IPS-NIHi11 (cell line): ENCODE measurements at regions not wholly inside any gene's neighbourhood (a gene's known extent, or its start where the extent isn't known, plus 50 kb on each side); places are given as distances from the start of the nearest gene placed in this dataset.

Experiments
- DNase-seq: peaks from one replicate; pipeline ENCODE4 v3.0.0; 2012; ENCODE audit warnings: mixed read lengths, low spot score

DNA sequence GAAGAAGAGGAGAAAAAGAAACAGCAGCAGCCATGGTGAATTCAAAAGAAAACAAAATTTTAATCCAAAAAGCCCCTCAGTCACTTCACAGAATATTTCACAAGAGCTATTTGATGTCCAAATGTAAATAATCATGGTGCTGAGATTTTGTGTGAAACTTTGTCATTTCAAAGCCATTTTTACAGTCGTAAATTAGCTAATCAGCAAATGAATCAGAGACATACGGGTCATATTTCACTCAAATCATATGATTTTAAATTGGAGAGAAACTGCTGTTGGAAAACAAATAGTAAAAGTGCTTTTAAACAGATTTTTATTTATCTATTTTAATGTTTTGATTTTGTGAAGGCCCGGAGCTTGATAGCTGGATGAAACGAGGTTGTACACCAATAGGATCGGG lies 101.4 kb upstream of the SMIM23 start:
- DNase-seq = no peak

GRCh38 chr5:171688696-171689495 lies 96.7 kb upstream of the SMIM23 start:
- no peak for DNase-seq

DNA sequence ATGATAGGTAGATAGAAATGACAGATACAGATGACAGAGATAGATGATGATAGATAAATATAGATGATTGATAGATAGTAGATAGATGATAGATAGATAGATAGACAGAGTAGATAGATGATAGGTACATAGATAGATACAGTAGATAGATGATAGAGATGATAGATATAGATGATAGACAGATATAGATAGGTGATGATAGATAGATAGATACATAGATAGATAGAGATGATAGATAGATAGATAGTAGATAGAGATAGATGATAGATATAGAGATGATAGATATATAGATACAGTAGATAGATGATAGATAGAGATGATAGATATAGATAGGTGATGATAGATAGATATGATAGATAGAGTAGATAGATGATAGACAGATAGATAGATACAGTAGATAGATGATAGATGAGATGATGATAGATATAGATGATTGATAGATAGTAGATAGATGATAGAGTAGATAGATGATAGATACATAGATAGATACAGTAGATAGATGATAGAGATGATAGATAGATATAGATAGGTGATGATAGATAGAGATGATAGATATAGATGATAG lies 95.7 kb upstream of the SMIM23 start:
- no peak for DNase-seq

GRCh38 chr5:171692107-171692506 lies 93.5 kb upstream of the SMIM23 start:
- no peak for DNase-seq

- no peak for DNase-seq
These were observed 92.7 kb upstream of the SMIM23 start for GRCh38 chr5:171692936-171693335.

DNA sequence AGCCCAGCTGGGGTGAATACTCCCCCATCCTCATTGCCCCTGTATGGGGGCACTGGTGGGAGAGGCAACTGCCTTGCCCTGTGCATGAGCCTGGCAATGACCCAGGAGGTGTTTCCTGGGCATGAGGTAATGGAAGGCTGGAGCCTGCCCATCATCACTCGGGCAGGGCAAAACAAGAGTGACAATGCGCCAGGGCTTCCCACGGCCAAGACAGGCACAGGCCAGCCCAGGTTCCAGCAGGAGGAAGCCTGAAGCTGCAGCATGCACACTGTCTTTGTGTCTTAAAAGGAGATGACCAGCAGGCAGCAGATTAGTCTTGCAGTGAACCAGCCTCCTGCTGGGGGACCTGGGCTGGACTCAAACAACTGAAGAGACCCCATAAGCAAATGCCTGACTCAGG lies 92.2 kb upstream of the SMIM23 start:
- no peak for DNase-seq

GRCh38 chr5:171695804-171696203 lies 89.8 kb upstream of the SMIM23 start:
- no peak for DNase-seq

DNA sequence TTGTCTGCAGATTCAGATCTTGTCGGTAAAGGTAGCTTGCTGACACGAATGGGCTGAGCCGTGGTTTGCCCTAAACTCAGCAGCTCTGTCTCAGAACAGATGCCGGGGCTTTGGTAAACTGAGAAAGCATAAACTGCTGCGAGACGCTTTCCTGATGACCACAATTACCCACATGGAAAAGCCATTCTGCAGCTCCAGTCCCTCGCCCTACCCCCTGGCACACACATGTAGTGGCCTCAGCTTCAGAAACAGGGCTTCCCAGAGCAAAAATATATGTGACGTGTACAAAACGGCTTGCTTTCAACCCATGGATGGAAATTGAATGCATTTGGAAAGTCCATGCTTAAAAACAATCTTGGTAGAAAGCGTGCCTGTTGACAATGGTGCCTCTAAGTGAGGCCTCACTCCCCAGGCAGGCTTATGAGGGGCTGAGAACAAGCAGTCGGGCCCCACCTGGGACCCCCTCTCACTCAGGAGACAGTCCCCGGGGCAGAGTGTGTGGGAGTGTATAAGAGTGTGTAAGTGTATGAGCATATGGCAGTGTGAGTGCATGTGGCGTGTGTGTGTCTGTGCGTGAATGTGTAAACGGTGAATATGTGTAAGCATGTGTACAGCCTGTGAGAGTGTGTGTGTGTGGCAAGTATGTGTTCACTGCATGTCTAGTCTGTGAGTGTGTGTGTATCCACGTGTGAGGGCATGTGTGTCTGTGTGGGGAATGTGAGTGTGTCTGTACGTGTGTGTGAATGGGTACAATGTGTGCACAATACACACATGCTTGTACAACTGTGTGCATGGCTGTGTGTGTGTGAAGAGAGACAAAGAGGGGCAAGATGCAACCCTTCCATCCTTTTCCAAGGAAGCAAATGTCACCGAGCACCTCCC lies 88.2 kb upstream of the SMIM23 start:
- no peak for DNase-seq

DNA sequence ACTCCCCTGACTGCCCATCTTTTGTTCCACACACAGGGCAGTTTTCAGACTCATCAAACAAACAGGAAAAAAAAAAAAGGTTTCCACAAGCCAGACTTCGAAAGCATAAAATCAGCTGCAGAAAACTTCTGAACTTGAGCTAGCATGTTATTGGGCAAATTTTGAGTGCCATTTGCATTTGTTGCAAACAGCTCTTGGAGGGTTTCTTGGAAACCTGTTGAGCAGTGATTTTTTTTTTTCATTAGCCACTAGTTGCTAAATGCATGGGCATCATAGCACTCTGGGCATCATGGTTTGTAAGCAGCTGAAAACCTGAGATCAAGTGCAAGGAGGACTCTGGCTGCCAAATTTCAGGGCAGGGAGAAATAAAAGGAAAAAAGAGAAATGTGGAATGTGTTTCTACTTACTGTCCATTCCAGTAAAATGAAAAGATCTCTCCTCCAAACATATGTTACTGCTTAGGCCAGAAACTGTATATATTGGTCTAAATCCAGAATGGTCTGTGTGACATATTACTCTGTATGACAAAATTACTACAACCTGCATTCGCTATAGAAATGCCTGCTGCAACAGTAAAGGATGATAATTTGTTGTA lies 85.2 kb upstream of the SMIM23 start:
- DNase-seq = no peak

DNA sequence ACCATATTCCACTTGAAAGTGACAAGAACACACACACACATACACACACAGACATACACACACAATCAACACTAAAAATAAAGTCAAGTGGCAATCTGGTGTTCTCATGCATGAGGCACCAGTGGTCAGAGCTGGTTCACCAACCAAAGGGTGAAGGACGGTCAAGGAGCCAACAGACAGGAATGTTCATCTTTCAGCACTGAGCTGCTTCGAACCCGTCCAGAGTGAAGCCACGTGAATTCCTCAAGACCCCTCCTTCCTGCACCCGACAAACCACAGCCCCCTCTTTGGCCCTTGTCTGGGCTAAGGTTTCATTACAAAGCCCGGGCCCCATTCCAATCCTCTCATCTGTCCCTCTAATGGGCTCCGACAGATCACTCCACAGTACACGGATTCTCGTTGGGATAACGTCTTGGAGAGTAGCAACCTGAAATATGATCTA lies 84.5 kb upstream of the SMIM23 start:
- no peak for DNase-seq

DNA sequence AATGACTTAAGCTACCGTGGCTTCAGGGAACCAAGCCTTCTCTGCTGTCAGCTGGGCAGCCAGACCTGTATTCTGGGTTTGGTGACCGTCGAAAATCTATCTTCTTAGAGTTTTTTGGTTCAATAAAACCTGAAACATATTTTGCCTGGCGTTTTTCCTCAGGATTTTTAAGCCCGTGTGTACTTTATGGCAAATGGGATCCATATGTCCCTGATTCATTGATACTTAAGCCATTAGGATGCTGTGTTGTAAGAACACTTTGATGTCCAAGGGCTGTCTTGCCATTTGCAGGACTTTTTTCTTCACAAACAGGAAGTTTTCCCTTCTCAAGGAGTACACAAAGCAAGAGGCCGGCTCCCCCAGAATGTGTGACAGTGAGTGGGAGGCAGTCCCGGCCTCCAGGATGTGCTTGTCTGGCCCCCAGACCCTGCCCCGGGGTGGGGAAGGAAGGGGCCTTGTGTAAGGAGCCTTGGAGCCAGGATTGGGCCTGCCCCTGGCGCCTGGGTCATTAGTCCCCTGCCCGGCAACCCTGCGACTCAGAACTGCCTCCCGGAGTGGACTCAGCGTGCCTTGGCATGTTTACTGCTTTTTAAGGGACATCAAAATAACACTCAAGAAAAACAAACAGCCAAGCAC lies 83.4 kb upstream of the SMIM23 start:
- no peak for DNase-seq

- no peak for DNase-seq
These were observed 82.5 kb upstream of the SMIM23 start for GRCh38 chr5:171703146-171703545.

GRCh38 chr5:171705036-171705435 lies 80.6 kb upstream of the SMIM23 start:
- DNase-seq = no peak

DNA sequence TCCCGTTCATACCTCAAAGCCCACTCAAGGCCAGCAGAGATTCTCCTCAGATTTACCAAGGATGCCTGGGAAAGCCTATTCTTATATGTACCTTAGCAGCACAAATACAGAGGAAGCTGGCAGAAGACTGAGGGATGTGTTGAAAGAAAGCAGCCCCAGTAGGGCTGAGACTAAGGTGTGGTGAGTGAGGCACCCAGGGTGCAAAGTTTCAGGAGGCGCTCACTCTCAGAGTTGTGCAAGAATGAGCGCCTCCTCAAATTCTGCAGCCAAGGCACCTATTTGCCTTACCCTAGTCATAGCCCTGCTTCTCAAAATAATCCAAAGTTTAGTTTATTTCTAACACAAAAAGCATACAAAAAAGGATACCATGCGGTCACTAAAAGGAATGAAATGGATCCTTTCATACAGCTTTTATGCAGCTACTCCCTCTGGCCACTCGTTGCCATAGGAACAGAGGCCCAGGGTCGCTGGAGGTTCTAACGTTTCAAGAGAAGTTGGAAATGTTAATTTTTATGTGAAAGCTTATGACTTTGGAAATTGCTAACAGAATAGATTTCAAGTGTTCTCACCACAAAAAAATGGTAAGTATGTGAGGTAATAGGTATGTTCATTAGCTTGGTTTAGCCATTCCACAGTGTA lies 79.7 kb upstream of the SMIM23 start:
- DNase-seq = no peak

- no peak for DNase-seq
These were observed 78.7 kb upstream of the SMIM23 start for GRCh38 chr5:171706736-171707441.

DNA sequence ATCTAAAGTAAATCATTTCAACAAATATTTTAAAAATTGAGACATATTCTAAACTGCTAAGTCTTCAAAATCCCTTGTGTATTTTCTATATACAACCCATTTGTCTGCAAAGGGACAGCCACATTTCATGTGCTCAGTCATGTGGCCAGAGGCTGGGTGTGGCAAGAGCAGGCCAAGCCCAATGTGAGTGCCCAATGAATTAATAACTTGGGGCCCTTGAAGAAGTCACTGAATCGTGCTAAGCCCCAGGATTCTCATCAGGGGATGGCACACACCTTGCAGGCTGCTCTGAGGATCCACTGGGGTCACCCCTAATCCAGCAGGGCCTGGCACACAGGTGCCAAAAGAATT lies 78.2 kb upstream of the SMIM23 start:
- DNase-seq = no peak

GRCh38 chr5:171709930-171710329 lies 75.7 kb upstream of the SMIM23 start:
- DNase-seq = no peak

- no peak for DNase-seq
These were observed 75.1 kb upstream of the SMIM23 start for GRCh38 chr5:171710451-171711024.

DNA sequence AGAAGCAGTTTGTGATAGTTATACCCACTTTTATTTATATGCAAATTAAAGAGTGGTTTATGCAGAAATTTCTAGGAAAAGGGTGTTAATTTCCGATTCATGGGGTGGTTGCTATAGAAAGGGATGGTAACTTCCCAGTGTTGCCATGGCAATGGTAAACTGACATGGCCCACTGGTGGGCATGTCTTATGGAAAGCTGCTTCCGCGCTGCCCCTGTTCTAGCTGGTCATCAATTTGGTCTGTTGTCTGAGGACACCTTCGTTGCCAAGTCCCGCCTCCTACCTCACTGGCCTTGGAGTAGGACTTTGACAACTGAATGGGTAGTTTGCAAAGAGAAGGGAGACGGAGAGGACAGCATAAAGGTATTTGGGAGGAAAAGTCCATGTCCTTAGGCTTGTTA lies 74.0 kb upstream of the SMIM23 start:
- DNase-seq = no peak

DNA sequence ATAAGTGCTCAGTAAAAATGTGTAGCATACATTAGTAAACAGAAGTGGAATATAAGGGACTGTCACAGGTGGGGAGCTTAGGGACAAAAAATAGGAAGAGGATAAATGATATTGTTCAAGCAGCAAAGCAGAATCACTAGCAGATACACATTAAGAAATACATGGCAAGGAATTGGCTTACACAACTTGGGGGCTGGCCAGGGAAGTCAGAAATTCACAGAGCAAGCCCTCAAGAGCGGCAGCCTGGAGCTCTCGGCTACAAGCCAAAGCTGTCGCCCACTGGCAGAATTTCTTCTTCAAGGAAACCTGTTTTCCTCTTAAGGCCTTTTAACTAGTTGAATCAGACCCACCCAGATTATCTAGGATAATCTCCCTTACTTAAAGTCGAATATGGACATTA lies 73.0 kb upstream of the SMIM23 start:
- DNase-seq = no peak

DNA sequence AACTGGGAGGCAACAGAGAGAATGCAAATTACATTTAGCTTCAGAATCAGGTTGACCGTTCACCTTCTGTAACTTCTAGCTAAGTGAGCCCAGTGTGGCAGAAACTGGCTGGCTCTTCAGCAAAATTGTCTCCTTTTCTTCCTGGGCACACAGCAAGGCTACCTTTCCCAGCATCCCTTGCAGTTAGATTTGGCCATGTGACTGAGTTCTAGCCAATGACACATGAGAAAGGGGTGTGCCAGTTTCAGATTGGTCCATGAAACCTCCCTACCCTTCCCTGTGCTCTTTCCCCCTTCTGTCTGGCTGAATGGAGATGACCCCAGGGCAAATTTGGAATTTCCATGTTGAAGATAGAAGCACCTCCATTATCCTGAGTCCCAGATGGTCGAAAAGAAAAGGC lies 72.5 kb upstream of the SMIM23 start:
- no peak for DNase-seq
